HG03039 (cell line): ENCODE measurements at regions not wholly inside any gene's neighbourhood (a gene's known extent, or its start where the extent isn't known, plus 50 kb on each side); places are given as distances from the start of the nearest gene placed in this dataset.

Source experiments
- ATAC-seq: cut with Tn5 transposase; IDR thresholded peaks from one replicate; pipeline ENCODE4 v1.9.1; 2021; ENCODE audit warnings: mild to moderate bottlenecking, moderate library complexity; ENCODE audit not compliant: unreplicated experiment

DNA sequence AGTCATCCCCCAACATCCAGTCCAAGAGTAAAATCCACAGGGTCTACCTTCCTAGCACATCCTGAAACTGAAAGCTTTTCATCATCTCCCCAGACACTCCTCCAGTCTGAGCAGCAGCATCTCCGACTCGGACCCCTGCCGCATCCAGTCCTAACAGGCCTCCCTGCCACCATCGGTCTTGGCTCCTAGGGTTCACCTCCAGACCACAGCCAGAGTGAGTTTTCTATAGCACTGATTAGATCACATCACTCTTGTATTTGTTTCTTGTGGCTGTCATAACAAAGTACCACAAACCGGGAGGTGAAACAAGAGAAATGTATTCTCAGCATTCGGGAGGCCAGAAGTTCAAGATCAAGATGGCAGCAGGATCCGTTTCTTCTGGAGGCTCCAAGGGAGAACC lies 187.8 kb downstream of the TOMM20 start:
- ATAC-seq = no peak

DNA sequence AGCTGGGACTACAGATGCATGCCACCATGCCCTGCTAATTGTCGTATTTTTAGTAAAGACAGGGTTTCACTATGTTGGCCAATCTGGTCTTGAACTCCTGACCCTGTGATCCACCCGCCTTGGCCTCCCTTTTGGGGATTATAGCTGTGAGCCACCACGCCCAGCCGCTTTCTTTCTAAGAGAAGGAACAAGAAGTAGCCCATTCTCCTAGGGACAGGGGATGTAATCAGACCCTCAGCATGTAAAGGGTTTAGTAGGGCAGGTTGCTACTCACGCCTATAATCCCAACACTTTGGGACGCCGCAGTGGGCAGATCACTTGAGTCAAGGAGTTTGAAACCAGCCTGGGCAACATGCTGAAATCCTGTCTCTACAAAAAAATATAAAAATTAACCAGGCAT lies 189.7 kb downstream of the TOMM20 start:
- ATAC-seq = no peak

DNA sequence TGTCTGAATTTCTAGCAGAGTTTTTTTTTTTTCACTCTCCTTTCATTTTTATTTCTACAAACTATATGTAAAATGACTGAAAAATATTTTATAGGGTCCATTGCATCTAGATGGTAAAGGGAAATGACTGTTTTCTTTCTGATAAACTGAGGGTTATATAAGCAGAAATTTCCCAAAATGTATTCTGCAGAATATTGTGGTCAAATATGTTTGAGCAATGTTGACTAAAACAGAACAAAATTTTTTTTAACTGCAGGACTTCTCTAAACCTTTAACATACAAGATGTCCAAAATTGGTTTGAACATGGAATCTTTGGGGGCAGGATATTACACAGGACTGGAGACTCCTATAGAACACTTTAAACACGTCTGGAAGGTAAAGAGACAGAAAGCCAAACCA lies 190.5 kb downstream of the TOMM20 start:
- ATAC-seq = no peak

DNA sequence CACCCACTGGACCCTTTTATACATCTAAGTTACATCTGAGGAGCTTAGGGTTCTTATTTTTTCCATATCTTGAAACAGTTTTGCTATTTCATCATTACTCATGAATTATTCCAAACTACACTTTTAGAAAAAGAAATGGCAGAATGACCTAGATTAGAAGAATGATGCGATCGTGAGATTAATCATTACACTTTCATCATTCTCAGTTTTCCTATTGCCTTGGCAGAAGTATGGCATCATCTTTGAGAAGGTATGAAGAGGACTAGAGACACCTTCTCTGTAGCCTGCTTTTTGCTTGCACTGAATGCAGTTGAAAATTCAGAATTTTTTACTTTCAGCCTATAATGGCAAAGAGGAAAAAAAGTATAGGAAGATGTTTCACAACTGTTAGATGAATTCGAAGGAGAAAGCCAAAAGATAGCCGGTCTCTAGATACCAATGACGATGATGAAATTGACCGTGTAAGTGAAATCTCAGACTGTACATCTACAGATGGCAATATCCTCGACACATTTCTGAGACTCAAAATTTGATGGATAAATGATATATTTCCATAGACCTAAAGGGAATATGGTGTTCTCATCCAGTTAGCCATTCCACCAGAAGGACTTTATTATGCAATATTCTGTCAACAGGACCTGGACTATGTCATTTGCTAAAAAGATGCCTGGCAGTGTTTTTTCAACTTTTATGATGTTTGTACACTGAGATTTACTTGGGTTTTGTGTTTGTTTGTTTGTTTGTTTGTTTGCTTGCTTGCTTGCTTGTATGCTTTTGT lies 191.8 kb downstream of the TOMM20 start:
- no peak for ATAC-seq

DNA sequence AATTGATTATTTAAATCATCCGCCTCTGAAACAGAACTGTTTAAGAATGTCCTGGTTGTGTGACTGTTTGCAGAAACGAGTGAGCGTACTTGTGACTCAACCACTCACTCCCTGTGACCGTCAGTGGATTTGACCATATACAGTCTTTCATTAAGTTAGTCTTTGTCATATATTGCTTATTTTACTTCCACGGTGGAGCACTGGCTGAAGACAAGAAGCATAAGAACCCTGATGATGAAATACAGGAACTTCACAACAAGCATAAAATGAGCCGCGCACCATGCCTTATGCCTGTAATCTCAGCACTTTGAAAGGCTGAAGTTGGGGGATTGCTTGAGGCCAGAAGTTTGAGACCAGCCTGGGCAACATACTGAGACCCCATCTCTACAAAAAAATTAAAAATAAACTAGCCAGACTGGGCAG lies 194.0 kb downstream of the TOMM20 start:
- ATAC-seq = no peak

DNA sequence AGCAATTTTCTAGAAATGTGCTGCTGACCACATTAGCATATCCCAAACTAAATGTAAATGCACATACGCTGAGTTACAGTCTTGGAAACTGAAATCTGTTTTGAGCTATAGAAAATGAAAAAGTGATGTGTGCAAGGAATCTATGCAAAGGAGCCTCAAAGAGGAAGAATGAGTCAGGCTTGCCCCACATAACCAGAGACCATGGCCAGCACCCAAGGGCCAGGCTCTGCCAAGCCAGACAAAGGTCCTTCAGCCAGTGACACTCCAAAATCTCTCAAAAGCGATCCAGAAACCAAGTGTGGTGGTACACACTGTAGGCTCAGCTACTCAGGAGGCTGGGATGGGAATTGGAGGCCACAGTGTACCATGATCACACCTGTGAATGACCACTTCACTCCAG lies 195.2 kb downstream of the TOMM20 start:
- peak; percentile 81 for ATAC-seq

DNA sequence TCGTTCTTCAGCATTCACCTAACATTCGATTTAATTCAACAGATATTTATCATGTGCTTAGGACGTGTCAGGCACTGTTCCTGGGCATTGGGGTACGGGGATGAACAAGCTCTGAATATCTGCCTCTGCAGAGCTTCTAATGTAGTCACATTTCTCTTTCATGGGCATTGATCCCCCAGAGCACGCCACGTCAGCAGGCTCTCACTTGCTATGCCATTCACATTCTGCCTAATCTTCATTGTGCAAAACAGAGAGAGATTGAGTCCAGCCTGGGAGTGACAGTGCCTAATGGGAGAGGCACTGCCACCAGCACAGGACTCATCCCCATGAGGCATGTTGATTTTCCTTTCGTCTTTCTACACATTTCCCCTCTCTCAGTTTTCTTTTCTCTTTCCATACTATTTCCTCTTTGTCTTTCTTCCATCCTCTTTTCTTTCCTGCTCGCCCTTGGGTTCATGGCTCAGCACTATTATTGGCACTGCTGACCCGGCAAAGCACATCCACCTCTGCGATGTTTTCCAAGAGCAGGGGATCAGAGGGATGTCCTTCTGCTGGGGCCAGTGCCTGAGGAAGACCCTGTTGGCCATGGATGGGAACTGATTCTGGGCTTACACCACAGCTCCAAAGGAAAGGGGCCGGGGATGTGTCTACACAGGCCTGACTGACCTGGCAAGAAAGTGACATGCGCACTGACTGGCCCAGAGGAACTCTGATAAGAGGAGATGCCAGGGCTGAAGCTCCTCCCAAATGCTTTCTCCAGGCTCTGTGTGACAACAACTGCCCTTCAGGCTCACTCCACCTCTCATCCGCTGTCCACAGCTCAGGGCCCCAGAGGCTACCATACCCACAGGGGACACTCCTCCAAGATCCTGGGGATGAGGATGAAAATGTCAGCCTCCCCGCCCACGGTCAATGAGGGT lies 195.9 kb downstream of the TOMM20 start:
- peak; percentile 27 for ATAC-seq

DNA sequence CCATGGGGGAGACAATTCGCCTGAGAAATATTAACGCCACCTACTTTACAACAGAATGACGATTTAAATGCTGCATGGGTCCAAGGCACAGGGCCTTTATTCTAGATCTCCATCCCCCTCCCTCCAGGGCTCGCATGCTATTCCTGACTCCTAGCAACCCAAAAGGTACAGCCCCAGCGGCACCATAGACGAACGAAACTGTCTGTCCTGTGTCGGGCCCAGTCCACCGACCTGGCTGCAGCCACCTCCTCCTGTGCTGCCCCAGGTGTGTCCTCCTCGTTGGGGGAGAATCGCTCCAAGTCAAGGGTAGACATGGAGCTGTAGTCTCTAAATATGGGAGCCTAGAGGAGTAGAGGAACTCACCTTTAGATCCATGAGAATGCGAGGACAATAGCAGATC lies 196.5 kb downstream of the TOMM20 start:
- ATAC-seq = no peak

DNA sequence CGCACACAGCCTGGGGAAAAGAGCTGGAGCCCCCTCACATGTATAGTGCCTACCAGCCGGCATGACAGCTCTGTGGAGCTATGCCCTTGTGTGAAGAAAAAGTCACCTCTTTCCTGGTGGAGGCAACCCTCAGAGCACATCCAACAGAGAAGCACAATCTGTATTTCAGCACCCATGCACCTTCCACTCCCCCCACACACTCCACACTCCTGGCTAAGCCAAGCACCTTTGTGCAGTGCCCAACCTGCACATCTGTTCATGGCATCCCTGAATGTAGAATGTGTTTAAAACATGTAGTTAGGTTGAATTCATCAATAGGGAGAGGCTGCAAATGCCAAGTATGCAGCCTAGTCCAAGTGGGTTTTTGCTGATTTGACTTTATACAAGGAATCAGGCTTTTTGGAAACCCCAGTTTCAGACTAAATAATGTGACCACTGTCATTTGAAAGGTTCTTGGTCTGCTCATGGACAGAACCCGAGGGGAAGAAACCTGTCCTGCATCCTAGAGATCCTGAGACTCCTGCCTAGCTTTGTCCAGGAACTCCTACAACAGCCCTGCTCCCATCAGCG lies 197.1 kb downstream of the TOMM20 start:
- ATAC-seq = no peak

DNA sequence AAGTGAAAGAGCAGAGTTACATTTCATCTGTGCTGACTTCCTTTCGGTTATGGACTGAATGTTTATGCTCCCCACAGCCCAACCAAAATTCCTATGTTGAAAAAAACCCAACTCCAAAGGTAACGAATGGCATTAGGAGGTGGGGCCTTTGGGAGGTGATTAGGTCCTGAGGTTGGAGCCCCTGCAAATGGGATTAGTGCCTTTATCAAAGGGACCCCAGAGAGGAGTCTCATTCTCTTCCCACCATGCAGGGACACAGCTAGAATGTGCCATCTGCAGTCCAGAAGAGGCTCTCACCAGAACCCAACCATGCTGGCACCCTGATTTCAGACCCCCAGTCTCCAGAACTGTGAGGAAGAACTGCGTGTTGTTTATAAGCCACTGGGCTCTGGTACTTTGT lies 199.3 kb downstream of the TOMM20 start:
- ATAC-seq = no peak

DNA sequence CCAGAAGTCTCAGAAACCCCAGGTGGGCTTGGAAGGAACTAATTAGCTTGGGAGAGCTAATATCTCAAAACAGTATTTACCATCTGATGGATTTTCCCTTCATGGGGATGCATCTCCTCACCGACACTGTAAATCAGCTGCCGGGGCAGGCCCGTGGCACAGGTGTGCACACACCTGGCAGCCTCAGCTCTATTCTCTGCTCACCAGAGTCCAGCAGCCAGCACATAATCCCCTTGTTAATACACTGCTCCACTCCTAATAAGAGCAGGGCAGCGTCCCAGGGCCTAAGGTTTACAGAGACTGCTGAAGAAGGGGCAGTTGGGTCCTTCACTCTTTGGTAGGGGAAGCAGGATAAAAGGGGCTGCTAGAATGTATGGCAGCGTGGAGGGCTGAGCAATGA lies 200.0 kb downstream of the TOMM20 start:
- no peak for ATAC-seq

DNA sequence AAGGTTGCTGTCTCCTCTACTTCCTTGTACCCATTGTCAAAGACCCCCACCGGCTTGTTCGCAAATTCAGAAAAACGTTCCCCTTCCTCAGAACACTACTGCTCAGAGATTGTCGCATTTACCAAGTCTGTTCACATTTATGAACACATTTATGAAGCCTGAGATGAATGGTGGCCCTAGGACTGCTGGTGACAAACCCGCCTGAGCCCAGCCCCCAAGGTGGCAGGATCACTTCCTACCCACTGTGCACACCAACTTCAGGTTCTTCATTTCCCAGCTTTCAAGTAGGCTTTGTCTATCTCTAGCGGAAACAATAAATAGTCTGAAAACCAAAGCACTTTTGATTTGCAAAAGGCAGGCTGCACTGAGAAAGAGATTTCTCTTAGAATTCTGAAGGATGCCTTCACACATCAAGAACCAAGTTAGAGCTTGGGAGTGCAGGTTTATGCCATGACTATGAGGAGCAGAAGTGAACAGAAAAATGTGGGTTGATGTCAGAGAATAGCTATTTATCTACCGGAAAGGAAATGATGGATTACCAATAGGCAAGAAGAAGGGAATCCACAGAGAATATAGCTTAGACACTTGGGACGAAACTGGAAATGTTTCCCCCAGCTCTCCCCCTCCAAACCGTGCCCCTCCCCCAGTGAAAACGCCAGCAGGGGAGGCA lies 200.5 kb downstream of the TOMM20 start:
- ATAC-seq = no peak

DNA sequence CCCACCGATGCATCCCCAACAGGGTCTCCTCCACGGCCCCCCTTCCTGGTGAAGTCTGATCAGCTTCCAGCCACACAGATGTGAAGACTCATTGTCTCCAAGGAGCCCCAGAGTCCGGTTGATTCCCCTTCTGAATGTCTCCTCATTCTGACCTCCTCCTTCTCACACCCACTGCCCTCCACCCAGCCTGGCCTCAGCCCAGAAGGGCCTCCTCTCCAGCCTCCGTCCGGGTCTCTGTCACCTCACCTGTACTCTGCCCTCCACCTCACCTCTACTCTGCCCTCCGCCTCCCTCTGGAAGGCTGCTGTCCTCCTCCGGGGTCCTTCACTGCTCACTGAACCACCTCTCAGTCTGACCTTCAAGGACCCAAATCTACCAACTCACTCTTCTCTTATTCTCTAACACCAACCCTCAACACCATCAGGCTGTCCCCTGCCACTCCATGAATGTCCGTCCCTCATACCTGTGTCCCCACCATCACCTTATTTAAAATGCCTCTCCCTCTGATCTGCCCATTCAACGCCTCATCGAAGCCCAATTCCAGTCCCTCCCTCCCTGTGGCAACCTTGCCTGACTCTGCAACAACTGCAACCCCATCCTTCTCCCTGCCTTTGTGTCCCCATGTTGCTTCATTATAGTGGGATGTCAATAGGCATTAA lies 201.2 kb downstream of the TOMM20 start:
- ATAC-seq = peak; percentile 6

DNA sequence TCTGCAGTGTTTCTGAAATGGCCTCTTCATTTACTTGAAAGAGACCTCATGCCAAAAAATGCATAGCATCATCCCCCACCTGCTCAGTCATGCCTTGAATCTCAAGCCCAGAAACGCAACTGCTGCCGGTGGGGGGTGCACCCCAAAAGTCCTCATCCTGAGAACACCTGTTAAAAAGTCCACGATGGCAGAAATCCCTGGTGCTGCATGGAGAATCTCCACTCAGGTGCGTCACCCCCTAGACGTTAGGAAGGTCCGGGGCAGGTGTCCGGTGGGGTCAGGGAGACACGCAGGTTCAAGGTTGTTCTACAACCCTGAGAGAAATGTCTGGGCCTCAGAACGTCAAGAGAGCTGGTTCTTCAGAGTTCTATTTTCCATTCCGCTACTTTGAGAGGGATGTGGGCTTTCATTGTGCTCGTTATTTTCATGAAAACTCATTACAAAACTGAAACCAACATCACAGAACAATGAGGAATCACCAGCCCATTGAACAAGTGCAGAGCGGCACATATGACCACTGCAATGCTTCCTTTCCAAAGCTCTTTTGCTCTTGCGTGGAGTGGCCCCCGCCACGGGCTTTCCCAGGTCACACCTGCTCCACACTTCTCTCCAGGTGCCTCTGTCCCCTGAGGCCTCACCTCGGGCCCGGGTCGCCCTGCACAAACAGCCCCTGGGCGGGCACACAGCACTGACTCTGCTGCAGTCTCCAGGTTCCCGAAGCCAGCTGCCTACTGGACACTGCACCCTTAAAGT lies 201.9 kb downstream of the TOMM20 start:
- ATAC-seq = peak; percentile 52

DNA sequence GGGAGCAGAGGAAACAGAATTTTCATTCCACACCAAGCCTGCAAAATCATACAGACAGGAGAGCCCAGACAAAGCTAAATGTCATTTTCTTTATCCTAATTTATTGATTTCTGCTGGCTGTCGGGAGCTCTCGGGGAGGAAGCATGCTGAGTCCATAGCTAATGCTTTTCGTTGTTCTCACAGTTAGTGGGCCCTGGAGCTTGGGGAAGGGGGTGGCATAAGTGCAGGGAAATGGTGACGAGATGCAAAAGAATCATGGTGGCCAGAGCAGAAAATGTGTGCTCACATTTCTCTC lies 202.4 kb downstream of the TOMM20 start:
- ATAC-seq = no peak

DNA sequence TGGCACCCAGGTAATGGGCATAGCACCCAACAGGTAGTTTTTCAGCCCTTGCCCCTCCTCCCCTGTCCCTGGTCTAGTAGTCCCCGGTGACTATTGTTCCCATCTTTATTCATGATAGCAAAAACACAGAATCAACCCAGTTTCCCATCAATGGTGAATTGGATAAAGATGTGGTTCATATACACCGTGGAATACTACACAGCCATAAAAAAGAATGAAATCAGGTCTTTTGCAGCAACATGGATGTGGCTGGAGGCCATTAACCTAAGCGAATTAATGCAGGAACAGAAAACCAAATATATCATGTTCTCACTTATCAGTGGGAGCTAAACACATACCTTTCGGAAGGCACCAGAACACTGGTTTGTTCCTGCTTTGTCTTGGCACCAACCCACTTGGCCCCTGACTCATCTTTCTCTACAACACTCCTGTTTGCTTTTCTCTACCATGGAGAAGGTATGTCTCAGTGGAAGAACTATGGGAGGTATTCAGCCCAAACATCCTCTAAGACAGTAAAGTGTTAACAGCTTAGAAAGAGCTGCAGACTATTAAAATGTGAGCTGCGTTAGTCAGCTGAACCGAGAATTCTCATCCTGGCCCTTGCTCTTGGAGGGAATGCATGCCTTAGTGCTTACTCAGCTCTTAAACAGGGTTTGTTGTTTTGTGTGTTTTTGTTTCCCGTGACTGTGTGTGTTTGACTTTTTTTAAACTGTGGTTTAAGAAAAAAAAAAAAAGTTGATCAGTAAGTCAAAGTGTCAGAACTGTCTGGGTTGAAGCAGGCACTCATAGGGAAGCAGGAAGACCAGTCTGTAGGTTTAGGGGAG lies 203.0 kb downstream of the TOMM20 start:
- no peak for ATAC-seq

DNA sequence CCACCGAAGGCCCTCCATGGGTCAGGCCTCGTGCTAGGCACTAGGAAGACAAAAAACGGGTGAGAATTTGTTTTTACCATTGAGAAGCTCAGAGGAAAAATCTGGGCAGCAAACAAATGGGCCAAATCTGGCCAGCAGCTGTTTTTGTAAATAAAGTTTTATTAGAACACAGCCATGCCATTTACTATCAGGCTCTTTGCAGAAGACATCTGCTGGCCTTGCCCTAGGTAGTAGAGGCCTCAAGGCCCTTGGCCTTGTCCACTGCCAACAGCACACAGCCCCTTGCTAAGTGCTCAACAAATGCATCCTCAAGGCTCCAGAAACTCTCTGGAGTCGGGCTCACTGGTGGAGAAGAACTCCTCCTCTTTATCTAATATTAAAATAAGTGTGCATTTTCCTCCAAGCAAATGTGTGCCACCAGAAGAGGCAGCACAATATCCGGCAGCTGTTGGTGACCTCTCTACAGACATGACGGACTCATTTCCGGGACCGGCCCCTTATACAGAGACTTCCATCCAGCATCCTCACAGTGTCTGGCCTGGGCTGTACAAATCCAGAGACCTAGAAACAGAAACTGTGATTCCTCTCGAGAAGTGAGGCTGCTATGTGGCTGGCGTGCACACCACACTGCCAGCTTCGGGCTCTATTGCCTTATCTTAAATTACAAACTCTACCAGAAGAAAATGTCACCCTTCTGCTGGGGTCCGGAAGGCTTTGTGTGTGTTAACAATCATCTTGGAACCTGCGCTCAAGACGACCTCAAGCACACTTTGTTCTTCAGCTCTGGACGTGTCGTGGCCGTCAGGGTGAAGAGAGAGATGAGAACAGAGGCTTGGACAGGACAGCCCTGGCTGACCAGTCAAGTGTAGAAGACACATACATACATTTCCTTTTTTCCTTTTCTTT lies 203.9 kb downstream of the TOMM20 start:
- ATAC-seq = no peak

DNA sequence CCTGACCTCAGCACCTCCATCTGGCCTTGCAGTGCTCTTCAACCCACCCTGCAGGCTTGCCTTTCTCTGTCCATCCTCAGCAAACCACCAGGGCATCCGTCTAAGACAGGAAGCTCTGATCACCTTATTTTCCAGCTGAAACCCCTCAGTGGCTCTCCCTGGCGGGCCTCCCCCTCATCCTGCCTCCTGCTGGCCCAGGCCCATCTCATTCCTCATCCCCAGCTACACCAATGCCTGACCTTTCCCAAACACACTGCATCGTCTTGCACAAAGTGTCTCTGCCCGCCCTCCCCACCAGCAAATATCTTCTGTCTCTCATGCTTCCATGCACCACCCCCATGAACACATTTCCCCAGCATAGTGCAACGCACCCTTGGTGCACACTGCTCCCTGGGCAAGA lies 205.0 kb downstream of the TOMM20 start:
- no peak for ATAC-seq
